ENCODE measurements at regions not wholly inside any gene's neighbourhood (a gene's known extent, or its start where the extent isn't known, plus 50 kb on each side); places are given as distances from the start of the nearest gene placed in this dataset.

DNA sequence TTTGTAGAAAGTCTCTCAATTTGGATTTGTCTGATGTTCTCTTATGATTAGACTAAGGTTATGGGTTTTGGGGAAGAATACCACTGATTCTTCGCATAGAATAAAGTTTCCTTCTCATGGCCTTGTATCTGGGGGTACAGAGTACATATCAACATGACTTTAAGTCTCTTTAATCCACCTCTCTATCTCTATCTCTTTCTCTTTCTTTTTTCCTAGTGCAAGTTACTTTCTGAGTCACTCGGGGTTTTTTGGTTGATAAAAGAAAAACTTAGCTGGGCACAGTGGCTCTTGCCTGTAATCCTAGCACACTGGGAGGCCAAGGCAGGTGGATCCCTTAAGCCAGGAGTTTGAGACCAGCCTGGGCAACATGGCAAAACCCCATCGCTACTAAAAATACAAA lies 100.1 kb upstream of the MAP4K3 start:
- no peak for DNase-seq

DNA sequence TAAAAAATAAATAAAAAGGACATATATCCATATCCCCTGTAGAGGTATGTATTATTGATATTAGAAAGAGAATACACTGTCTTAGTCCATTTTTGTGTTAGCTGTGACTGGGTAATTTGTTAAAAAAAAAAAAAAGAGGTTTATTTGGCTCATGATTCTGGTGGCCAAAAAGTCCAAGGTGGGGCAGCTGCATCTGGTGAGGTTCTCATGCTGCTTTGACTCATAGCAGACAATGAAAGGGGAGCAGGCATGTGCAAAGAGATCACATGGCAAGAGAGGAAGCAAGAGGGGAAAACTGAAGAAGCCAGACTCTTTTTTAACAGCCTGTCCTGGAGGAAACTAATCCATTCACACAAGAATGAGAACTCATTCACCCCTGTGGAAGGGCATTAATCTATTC lies 101.6 kb upstream of the MAP4K3 start:
- no peak for DNase-seq

DNA sequence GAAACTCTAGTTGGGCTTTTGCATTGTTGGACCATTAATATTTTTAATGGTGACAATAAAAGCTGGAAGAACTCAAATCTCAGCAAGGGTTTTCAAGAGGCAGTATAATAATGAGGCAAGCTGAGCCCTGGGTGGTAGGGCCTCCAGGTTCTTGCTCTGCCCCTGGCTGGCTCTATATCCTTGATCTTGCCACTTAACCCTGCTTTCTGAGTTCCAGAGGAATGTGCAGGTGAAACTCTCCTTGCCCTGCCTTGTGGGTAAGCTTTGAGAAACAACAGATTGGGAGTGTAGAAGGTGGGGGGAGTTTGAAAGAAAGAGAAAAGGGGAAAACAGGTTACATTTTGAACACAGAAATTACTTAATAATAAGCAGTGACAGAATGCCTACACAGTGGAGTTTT lies 103.3 kb upstream of the MAP4K3 start:
- DNase-seq: no peak

DNA sequence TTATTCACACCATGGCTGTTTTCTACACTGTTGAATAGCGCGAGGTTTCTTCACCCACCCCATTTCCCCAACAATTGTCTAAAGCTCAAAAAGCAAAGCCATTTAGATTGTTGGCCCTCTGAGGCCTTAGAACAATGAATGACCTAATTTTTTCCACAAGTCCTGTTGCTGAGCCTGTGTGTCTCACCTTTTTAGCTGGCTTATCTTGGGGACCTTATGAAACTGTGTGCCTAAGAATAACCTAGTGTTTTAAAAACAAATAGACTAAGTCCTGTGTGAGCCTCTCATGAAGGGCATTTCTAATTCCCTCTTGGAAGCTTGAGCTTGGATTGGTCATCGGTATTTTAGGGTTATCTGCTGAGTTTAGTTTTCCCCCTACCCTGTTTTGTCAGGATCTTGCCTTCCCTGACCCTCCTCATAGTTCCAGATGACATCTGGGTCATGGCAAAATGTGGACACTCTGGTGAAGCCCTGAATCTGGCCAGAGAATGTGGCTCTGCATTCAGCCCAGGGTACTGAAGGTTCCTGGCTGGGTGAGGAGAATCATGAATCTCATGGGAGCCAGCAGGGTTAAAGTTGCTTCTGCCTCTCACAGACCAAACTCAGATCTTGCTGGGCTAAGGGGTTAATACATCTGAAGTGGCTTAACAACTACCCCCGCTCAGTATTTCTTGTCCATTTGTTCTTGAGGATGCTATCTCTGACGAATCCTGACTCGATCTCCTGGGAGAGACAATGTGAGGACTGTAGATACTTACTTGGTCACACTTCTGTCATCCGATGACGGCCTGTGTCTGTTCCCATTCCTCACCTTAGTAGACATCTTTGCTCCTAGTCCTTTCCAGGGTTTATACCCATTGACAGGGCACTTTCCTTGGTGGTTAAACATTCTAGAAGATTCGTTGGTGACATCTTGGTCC lies 104.2 kb upstream of the MAP4K3 start:
- DNase-seq: no peak

DNA sequence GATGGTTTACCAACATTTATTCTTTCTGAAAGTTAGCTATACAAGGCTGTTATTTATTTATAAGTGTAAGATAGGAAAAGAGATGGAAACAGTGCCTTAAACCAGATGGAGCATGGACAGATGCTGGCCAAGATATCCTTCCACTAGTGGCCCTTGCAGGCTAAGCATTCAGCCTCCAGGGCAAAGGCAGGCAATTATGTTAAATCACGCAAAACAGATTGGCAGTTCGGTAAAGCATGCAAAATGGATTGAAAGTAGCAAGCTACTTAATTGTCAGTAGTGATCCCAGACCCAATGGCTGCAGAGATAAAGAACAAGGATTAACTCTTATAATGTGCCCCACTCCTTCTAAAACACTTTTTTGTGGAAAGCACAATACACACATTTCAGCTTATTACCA lies 105.4 kb upstream of the MAP4K3 start:
- no peak for DNase-seq

DNA sequence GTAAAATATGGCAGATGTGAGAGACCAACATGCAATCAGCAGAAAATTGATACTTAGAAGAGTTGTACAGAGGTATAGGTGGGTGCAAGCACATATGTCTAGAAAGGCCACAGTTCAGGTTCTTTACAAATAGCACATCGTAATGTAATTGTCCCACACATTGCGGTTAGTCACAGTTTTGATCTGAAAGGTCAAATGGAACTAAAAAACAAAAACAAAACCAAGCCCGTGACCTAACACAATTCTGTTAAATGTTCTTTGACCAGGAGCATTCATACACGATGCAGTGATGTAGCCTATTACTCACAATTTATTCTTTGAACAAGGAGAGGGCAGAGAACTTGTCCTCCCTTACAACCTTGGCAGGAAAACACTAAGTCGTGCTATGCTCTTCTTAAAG lies 108.9 kb upstream of the MAP4K3 start:
- DNase-seq: no peak

DNA sequence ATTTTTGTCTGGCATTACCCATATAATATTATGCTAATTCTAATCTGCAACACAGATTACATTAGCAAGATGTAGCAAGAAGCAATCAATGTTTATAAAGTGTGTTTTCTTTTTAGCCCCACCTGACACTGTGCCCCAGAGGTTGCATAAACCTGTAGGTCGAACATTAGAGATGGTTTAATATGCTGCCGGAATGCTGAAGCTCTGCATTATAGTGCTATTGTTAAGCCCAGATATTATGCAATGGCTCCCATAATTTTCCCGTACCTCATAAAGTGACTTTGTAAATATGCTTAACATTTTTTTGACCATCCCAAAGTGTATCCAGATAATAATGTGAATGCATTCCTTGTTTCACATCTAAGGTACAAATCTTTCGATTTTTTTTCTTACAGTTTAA lies 109.3 kb upstream of the MAP4K3 start:
- DNase-seq: no peak

DNA sequence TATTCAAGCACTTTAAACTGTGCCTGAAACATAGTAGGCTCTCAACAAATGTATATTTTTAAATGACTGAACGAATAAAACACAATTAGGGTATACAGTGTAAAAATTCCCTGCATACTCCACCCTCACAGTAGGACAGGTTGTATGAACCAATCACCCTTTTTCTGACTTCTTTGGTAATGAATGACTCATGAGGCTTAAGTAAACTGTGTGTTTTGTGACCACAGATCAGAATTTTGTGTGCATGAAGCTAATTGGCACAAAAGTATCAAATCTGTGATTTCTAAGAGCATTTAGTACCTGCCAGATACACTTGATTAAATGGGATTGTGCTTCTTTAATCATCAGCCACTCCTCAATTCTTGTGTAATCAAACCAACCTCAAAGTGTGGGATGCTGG lies 109.9 kb upstream of the MAP4K3 start:
- DNase-seq: no peak

DNA sequence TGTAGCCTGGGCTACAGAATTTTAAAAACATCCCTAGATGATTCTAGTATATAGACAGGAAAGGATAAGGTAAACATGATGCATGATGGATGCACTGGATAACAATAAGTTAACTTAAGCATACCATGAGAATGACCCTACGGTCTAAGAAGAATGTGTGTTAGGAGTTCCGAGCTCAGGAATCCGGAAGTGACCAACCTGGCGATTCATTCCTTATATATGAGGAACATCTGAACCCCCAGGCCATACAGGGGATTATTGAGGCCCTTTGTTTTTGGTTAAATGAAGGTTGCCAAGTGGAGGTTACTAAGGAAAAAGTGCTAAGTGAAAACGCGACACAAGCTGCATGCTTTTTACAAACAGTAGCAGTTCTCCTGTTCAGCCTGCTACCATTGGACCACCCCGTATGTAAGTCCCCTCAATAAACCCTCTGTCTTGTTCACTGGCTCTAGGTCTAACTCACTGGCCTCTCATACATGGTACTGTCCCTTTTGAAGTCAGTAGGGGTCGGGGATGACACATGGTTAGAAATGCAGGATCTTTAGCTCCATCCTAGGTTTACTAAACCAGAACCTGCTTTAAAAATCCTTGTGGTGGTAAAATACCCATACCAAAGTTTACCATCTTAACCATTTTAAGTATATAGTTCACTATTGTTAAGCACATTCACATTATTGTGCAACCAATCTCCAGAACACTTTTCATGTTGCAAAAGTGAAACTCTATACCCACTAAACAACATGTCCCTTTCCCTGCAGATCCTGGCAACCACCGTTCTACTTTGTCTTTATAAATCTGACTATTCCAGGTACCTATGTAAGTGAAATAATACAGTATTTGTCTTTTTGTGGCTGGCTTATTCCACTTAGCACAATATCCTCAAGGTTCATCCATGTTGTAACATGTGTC lies 111.0 kb upstream of the MAP4K3 start:
- DNase-seq: no peak

DNA sequence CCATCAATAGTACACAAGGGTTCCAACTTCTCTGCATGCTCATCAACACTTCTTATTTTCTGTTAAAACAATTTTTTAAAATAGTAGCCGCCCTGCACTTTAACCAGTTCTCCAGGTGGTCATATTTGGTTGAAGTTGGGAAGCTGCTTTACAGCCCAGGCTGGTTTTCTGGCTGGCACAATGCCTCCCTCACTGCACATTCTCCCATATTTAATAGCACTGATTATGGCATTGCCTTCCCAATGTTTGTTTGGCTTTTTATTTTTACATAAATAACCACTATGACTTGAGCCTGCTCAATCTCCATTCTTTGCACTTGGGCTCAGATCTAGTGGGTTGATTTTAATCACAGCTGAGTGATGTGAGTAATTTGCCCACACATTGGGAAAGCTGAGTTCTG lies 111.9 kb upstream of the MAP4K3 start:
- DNase-seq: no peak

DNA sequence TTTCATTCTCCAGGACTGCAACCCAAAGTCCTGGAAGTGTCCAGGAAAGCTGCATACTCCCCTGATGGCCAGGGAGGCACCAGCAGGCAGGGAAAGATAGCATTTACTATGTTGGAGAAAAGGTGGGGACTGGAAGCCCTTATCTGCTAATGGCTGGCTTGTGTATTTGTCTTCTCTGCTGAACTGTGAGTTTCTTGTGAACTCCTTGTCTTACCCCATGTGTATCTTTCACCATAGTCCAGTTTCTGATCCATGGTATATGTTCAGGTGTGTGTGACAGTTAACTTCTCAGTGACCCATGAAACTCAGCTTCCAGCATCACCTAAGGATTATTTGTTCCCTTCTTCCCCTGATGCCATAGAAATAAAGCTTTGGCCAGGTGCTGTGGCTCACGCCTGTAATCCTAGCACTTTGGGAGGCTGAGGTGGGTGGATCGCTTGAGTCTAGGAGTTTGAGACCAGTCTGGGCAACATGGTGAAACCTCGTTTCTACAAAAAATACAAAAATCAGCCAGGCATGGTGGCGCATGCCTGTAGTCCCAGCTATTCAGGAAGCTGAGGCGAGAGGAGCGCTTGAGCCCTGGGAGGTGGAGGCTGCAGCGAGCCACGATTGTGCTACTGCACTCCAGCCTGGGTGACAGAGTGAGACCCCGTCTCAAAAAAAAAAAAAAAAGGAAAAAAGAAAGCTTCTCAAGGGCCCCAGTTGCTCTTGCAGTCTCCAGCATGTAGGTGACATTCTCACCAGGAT lies 112.8 kb upstream of the MAP4K3 start:
- DNase-seq: no peak

DNA sequence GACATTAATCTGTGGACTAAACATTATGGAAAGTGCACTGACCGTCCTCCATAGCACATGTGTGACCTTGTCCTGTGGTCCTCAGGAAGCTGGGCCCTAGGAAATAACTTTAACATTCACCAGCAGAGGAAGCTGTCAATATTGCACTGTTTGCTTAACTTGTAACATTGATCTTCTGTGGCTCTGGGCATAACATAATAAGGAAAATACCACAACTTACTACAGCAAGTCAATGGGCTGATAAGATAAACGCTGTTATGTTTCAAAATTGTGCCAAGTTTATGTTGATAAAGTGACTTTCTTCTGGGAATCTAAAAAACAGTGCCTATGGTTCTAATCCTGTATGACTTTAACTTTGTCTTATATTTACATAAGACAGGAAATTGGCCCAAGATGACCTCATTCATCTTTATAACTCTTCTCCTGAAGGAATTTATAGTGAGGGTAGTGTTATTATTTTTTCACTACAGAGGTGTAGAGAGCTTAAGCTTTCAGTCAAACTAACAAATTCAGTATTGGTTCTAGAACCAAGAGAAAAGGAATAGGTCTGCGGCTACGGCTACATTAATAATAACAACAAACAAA lies 113.7 kb upstream of the MAP4K3 start:
- no peak for DNase-seq

DNA sequence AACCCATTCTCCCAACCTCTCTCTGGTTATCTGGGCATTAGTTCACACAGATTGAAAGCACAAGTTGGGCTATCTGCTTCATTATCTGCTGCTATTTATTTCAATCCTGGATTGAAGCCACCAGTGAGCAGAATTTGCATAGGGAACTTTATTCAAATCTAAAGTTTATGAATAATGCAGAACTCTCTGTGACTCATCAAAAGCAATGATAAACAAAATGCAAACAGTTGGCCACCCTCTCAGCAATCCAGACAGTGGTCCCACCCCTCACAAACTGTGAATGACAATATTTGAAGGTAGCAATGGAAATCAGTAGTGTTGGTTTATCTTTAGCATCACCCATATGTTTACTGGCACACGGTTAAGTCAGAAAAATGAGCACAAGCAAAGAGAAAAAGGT lies 106.8 kb upstream of the TMEM178A start:
- no peak for DNase-seq

DNA sequence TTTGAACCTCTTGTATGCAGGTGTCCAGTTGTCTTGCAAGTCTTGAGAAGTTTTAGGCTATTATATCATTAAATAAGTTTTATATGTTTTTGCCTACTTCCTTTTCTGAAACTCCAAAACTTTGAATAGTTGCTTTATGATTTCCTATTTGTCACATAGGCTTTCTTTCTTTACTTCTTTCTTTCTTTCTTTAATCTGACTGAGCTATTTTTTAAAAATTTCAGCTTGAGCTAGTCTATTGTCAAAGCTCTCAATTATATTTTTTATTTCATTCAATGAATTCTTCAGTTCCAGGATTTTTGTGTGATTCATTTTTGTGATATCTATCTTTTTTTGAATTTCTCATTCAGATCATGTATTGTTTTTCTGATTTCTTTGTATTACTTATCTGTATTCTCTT lies 102.1 kb upstream of the TMEM178A start:
- DNase-seq: no peak

DNA sequence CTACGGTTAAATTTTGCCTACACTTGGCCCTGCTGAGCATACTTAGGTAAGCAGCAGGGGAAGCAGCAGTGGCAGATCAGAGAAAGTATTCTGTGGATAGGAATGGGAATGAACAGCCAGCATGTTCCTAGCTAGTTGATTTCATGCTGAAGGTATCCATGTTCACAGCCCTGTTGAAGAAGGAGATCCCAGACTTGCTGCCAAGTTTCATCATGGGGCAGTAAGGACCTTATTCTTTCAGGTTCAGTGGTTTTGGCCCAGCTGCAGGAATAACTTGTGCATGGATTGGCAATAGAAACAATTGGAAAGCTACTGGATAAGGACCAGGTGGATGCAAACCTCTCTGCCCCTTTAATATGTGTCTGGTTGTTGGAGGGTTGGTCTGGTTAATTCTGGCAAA lies 98.2 kb upstream of the TMEM178A start:
- DNase-seq: no peak

DNA sequence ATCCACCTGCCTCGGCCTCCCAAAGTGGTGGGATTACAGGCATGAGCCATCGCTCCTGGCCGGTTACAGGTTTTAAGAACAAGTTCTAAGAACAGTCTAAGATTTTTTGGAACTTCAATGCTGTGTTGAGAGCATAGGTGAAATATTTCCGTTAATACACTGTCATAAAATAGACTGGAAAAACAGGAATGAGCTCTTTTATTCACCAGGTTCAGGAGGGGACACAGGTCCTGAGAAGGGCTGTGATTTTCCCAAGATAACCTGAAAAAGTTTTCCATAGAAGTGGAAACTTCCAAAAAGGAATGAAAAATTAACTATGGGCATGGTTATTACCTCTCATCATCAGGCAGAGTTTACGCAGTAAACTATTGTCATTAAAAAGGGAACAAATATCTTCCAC lies 97.6 kb upstream of the TMEM178A start:
- no peak for DNase-seq

DNA sequence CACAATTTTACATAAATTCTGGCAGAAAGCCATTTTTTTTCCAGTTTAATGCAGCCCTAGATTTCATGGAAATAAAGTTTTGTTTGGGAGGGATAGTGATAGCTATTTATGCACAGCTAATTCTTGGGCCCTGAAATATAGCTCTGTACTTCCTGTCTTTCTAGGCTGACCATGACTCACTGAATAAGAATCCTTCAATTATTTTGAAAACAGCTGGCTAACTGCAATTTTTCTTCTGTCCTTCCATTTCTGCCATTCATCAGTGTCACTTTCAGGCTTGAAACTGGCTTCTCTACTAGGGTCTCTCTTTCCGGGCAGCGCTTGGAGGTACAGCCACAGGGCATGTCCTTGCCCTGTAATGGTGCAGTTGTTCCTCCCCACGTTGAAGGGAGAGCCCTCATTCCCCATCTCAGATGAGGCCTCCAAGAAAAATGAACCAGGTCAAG lies 97.1 kb upstream of the TMEM178A start:
- DNase-seq: no peak

DNA sequence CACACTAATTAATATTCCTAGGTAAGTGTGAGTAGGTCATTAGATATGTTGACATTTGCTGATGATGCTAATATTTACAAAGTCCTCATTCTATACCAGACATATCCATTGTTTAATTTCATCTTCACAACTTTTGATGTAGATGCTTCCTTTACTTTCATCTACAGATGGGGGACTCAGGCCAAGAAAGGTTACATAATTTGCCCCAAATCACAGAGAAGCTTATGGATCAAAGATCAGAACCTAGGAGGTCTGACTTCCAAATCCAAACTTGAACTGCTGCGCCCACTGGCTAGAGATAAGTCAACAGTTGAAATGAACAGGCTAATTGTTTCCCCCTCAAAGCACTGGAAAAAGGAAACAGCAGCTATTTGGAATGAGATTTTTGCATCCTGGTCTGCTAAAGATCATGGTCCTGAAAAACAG lies 95.6 kb upstream of the TMEM178A start:
- no peak for DNase-seq

DNA sequence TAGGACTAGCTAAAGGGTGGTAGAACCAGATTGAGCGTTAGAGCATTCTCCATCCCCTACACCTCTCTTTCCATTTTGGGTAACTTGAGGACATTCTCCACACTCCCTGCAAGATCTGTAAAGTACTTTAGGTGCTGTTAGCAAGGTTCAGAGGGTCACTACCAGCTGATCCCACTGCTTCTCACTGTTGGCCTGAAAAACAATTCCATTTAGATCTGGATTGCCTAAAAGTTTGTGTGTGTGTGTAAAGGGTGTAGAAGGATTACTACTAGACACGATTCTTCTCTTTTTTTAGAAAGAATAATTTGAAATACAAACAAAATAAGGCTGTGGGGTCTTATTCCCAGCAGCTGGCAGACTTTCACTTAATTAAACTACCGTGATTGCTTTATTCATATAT lies 95.1 kb upstream of the TMEM178A start:
- no peak for DNase-seq

DNA sequence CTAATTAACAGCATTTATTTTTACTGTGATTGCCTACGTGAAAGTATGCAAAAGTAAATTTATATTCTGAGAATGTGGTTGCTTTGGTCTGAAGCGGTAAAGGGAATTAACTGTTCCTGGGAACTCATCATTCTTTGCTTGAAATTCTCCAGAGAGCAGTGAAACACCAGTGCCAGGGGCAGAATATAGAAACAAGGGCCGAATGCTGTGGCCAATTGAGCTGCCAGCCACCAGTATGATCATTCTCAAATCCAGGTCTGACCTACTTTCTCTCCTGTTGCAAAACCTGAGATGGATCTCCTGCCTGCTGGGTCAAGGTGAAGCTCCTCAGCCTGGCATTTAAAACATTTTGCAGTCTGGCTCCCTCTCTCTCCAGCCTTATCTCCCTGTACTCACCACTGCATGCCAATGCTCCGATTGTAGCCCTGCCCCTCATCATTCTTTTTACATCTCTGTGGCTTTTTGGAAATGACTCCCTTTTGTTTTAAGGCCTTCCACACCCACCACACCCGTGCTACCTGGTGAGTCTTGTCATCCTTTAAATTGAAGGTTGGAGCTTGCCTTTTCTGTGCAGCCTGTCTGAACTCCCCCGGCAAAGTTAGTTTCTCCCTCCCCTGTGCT lies 94.5 kb upstream of the TMEM178A start:
- no peak for DNase-seq

DNA sequence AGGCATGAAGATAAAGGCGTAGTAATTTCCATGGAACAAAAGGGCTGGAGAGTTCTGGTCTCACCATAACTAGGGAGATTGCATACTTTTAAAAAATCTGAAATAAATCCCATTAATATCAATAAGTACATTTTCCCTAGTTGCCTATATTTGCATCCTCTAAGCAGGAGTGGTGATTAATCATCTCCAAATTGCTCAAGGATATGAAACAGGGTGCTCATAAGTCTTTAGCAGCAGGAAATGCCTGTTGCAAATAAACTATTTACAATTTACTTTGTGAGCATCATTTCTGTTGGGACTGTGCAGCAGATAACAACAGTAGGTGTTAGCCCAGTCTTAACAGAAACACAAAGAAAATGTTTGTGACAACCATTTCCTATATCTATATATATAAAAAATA lies 92.4 kb upstream of the TMEM178A start:
- no peak for DNase-seq

DNA sequence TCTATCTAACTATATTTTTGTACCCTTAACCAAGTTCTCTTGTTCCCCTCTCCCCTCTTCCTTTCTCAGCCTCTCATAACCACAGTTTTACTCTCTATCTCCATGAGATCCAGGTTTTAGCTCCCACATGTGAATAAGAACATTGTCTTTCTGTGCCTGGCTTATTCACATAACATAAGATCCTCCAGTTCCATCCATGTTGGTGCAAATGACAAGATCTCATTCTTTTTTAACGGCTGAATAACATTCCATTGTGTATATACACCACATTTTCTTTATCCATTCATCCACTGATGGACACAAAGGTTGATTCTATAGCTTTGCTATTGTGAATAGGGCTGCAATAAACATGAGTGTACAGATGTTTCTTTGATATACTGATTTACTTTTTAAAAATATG lies 83.9 kb upstream of the TMEM178A start:
- DNase-seq: no peak
